H4 (cell line): ENCODE measurements at regions not wholly inside any gene's neighbourhood (a gene's known extent, or its start where the extent isn't known, plus 50 kb on each side); places are given as distances from the start of the nearest gene placed in this dataset.
A peak's percentile ranks its signal among the peaks of the same experiment; 100 is the strongest.

Source experiments
- DNase-seq: peaks from one replicate; pipeline ENCODE4 v3.0.0-alpha.2; 2015; ENCODE audit warnings: low spot score

DNA sequence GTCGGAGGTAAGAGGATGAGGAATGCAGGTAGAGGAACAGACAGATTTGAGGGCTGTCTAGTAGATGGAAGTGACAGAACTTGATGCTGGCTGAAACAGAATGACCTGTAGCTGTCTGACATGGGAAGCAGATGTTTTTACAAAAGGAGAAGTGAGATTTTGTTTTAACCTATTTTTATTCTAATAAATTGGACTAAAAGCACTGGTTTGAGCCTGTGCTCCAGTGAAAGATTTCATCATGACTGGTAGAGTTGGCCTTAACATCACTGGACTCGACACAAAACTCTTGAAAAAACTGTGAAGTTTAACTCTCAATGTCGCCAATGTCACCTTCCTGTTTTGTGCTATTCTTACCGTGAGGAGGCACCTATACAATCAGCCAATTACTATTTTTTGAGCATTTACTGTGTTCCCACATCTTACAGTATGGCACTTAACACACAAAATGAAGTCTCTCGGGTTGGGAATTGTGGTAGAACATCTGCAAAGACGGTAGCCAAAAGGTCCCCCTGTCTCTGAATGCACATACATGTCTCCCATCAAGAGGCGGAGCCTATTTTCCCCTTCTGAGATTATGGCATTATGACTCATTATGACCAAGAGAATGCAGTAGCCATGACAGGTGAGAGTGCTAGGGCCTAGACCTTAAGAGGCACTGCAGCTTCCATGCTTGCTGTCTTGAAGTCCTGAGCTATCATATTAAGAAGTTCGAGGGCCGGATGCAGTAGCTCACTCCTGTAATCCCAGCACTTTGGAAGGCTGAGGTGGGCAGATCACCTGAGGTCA, 93.2 kb downstream of the FOXF2 start:
- no peak for DNase-seq

DNA sequence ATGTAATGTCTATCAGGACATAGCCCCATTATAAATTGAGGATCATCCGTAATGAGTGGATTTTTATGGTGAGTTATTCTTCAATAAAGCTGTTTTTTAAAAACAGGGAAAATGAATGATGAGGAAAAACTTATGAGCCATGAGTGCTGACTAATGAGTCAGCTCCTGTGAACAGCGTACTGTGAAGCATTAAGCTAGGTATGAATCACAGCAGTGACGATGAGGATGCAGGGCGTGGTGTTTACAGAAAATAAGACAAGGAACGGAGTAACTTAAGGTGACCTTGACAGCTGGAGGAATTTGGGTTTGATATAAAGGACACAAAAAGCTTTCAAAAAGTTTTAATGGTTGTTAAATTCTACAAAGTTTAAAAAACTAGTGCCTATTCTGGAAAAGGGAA, 96.3 kb downstream of the FOXF2 start:
- DNase-seq, result peak; percentile 79

DNA sequence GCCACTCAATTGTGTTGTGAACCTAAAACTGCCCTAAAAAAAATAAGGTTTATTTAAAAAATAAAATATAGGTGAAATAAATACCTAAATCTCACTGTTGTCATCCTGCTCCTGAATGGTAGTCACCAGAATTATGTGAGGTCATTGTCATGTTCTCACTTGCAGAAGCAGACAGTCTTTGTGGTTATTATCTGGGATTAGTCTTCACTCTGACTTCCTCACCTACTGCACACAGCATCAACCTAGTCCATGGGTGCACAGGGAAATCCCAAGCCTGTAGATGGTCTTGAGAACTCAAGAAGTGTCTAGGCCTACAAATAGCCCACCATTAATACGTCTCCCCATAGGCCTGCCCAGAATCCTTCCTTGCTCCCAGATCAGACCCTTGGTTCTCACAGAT, 97.0 kb downstream of the FOXF2 start:
- DNase-seq, result no peak

DNA sequence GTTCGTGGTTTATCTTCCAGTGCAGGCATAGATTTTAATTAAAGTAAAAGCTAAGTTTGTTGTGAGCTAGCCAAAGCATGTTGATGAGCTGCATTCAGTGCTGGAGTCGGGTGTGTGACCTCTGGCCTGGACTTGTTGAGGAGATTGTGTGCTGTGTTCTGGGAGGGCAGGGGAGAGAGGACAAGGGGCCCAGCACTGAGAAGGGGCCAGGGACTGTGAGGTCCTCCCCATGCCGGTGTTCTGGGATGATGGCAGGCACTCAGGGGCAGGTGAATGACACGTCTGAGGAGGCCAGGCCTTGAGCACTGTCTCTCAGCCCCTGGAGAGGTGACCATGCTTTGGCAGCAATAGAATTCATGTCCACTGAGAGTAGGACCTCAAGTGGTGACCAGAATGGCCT, 97.9 kb downstream of the FOXF2 start:
- no peak for DNase-seq

DNA sequence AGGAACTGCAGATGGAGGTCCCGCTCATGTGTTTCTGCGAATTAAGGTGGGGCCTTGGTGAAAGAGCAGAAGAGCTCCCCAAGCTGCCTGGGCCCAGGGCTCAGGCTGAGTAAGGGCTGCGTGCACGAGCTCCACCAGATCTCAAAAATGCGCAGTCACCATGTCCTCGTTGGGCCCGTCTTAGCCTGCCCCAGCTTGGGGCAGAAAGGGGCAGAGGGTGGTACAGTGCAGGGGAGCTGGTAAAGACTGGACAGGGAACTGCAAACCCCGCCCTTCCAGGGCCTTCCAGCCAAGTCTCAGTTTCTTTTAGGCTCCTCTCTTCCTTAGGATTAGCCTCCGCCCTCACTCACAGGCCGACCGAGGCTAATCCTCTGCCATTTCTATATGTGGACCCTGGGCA, 101.6 kb downstream of the FOXF2 start:
- DNase-seq, result no peak

DNA sequence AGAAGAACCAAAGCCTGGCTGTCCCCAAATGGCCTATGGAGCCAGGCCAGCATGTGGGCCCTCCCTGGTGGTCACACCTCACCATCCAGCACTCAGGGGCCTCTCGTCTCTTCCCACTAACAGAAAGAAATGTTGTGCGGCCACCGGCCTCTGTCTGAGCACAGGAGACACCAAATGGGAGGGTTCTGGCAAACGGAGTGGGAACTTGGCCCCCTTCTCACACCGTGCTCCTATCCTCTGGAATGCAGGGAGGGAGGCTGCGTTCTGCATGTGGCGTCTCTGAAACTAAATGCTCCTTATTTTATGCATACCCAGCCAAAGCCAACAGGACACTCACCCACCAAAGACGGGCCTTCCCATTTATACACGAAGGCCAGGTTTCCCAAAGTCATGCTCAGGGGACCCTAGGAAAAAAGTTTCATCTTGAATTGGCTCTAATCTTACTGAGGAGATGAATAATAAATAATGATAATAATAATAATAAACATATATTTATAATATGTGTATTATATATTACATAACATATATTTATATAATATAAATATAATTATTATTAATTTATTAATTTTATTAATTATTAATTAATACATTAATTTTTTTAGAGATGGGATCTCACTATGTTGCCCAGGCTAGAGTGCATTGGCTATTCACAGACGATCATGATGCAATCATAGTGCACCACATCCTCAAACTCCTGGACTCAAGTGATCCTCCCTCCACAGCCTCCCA, 102.4 kb downstream of the FOXF2 start:
- DNase-seq, result no peak

DNA sequence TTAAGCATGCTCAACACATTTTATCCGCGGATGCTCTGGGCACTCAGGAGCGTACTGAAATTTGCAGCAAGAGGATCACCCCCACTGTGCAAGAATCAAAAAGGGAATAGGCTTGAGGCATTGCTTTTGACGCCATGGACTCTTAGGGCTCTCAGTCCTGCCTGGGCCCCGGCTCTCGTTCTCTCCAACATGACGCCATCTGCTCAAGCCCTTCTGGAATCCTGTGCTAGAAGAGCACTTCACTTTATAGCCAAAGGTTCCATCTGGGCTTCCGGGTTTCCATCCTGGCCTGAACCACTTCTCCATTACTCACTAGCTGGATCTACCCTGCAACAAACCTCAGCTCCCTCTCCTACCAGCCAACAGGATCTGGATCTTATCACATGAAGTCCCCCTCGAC, 105.3 kb downstream of the FOXF2 start:
- no peak for DNase-seq

DNA sequence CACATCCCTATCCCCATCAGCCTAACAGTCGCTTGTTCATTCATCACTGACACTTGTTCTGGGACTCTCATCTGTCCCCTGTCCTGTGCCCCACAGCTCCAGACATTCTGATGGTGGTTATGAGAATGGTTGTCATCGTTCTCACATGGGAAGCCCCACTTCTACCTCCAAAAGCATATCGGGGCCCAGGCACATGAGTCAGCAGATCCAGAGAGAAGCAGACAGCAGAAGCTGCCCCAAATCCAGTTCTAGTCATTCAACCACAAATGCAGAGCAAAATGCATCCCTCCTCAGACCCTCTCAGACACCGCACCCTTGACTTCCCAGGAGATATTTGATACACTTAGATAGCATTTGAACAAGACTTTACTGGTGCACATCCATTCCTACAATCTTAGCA, 106.0 kb downstream of the FOXF2 start:
- DNase-seq, result no peak

DNA sequence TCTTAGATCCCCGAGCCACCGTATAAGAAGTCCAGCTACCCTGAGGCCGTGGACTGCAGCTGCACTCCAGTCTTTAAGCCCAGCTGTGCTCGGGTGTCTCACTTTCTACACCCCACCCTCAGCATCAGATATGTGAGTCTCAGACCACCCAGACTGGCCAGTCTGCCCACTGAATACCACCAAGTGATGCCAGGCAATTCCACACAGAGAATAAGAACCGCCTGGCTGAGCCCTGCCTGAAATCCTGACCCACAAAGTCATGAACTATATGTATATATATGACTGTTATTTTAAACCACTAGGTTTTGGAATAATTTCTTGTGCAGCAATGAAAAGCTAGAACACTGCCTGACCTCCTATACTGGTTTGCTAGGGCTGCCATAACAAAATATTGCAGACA, 106.7 kb downstream of the FOXF2 start:
- DNase-seq, result no peak

DNA sequence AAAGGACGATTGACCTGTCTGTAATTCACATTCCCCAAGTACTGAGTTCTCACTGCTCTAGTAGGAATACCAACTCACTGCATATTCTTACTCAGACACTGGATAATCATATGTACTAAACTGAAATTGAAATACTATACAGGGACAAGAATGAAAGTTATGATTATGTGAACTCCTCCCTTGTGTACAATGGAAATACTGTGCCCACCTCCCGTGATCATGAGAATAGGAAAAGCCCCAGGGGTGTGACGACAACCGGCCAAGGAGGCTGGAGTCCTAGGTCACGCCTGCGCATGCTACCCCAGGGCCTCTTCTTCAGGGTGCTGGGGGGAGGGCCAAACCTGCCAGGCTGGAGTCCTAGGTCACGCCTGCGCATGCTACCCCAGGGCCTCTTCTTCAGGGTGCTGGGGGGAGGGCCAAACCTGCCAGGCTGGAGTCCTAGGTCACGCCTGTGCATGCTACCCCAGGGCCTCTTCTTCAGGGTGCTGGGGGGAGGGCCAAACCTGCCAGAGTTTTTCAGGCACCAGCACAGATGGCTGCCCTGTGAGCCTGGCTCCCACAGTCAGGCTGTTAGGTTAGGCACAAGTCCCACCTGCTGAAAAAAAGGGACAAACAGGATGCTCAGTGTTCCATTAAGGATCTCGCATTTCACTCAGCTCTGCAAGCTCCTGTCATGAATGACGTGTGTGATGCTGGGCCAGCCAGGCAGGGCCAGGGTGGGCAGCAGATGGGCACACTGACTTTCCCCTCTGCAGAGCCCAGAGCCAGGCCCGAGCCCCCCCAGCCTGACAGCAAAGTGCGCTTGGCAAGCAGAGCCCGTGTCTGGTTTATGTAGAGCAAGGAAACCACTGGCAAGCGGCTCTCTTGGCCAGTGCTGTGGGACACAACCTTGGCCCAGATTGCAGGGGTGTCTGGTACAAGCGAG, 107.7 kb downstream of the FOXF2 start:
- no peak for DNase-seq

DNA sequence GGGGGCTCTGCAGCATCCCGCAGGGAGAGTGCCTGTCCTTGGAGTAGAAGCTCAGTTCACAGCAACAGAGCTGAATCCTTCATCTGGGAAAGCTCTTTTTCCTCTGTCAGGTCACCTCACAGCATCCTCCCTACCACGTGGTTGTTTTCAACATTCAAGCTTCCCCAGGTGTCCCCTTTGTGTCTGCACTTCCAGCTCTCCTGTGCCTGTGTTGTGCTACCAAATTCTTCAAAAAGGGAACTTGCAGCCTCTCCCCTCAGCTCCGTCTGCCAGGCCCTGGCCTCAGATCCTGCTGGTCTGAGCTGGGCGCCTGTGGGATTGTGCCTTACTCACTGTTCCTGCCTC, 108.4 kb downstream of the FOXF2 start:
- DNase-seq, result no peak

DNA sequence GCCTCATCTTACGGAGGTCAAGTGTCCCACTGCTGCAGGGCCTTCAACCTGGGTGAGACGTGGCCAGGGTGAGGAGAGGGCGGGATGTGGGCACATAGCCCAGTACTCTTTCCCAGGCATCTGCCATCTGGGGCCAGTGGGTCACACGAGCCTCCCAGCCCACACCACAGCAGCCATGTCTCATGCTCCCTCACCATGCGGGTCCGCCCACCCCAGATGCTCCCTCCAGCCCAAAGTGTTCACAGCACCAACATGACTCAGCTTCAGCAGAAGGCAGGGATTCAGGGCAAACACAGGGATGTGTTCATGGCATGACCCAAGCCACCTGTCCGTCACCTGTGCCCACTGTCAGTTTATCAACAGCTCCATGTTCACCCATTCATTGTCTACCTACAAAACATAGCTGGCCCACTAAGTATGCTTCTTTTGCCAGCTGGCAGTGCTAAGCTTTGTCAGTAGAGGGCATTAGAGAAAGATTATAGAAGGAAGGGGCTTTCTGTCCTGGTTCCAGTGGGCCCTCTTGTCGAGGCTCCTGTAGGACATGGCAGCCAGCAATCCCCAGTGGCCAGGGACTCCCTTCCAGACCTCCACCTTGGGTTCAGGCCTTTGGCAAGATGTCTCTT, 109.2 kb downstream of the FOXF2 start:
- DNase-seq, result no peak

DNA sequence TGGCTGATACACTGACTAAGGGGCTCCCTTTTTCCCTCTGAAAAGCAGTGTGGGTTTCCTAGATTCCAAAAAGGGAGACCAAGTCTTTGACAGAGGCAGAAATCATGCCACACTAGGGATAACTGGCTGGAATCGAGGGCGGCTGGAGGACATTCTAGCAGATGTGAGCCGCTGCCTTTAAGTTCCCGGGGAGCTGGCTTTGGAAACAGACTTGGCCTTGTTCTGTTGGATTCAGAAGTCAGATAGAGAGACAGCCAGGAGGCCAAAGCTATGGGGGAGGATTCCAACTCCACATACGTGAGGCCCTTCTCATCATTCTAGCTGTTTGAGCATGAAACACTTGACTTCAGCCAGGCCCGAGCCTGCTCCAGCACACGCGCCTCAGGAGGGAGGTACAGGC, 109.9 kb upstream of the FOXC1 start:
- DNase-seq, result no peak

DNA sequence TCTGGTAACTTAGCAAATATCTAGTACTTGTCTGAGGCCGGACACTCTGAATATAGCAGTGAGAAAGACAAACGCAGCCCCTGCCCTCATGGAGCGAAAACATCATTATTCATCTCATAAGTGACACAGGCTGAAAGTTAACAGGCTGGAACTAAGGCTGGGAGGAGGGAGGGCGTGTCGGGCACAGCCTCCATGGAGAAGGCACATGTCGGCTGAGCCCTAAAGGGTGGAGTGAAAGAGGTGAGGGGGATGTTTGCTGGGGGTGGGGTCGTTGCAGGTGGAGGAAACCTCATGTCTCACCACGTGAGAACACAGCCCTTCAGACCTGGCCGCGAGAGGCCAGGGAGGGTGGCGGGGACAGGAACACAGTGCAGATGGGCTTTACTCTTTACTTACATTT, 108.8 kb upstream of the FOXC1 start:
- no peak for DNase-seq

DNA sequence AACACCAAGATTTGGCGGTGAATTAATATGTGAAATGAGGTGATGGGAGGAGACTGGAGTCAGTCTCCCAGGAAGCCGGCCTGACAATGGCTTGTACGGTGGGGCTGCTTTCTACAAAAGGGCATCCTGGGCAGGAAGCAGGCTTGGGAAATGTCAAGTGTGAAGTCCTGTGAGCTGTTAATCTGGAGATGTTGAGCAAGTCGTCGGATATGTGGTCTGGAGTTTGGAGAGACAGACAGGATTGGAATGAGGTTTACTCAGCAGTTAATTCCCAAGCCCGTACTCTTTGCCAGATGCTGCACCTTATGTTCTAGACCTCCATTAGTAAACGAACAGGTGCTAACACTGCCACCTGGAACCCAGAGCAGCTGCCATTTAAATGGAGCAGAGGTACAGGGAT, 107.7 kb upstream of the FOXC1 start:
- no peak for DNase-seq

DNA sequence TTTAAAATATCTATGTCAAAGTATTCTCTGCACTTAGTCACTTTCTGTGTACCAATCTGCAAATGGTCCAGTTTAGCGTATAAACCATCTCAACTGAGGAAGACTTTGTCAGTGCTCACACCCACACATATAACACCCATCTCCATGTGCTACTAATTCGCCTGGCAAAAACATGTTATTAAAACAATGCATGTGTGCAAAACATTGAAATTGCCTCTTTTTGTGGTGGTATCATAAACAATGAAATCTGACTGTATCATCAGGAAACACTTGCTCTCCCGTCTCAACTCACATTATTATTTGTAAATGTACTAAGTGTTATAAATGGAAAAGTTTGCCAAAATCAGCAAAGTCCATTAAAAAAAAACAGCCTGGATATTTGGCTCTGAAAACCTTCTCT, 105.9 kb upstream of the FOXC1 start:
- DNase-seq, result no peak

DNA sequence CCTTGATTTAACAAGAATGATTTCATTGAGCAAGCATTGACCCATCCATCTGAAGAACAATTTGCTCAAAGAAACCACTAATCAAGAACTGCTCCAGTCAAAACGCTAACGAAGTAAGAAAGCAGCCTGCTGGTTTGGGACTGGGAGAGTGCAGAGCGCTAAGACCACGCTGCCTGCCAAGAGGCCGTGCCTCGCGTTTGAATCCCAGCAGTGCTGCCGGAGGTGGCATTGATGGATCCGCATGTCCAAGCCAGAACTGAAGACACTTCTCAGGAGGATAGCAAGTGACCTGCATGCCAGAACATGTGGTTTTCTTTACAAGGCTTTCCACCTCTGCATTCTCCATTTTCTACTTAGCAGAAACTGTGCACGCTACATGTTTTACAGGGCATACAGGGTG, 105.2 kb upstream of the FOXC1 start:
- no peak for DNase-seq

DNA sequence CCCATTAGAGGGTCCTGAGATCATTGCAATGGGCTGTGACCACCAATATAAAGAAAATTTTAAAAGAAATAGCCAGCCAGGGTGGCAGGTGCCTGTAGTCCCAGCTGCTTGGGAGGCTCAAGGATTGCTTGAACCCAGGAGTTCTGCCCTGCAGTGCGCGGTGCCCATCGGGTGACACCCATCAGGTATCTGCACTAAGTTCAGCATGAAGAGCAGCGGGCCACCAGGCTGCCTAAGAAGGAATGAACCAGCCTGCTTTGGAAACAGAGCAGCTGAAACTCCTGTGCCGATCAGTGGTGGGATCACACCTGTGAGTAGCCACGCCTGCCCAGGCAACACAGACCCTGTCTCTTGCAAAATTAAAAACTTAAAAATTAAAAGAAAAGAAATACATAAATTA, 102.5 kb upstream of the FOXC1 start:
- no peak for DNase-seq

DNA sequence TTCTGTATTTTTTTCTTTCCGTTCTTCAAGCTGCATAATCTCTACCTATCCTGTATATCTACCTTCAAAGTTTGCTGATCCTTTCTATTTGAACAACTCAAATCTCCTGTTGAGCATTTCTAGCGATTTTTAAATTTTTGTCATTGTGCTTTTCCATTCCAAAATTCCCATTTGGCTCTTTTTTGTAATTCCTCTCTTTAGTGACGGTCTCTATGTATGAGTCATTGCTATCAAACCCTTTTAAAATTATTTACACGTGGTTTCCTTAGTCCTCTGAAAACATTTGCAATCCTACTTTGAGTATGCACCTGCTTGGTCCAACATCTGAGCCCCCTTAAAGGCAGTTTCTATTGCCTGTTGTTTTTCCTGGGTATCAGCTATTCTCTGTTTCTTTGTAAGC, 100.5 kb upstream of the FOXC1 start:
- no peak for DNase-seq

DNA sequence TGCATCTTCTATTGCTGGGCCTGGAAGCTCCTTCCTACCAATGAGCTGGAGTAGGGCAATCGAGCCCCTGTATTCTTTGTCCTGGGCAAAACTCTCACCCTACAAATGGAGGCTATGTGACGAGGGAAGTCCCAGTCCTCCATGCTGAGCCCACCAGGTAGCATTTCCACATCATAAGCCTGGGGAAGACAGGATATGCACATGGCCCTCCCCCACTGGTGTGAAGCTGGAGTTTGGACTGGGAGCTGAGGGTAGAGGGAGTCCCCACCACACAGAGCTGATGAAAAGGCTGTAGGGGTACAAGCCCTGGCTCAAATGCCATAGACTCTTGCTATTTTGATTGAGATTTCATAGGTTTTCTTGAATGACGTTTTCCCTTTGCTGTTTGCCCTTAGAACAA, 99.5 kb upstream of the FOXC1 start:
- no peak for DNase-seq

DNA sequence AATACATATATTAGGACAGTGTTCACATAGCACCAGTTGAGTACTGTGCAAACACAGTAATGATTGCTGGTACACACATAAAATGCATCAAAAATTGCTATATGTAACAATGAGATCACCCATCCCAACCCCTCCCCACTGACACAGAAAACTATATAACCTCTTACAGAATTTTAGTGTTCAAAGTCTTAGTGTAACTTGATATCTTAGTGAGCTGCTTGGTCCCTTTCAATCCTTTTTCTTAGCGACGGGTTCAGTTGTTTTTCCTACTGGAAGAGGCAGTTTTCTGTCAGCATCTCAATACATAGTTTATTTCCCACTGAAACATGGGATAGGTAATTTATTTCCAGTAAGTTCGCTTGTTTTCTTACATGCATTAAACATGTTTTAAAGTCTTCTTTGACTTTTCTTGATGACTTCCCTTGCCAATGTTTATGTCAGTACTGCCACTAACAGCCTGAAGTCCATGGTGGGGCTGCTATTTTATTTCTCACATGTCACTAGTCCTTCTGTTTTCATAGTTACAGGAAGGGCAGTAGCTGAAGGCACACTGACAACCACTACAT, 96.4 kb upstream of the FOXC1 start:
- DNase-seq, result no peak

DNA sequence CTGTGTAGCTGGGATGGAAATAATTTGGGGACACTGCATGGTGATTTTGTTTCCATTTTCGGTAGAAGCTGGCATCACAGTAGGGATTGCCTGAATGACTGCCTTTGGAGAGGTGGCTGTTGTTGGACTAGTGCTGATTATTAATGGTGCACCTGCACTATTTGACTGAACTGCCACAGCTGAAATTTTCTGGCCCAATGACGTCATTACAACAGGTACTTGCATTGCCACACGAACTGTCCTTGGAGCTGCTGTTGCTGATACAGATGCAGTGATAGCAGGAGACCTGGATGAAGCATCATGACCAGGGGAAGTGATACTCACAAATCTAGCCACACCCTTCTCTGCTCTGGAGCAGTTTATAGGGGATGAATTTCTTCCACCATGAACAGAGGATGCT, 95.6 kb upstream of the FOXC1 start:
- no peak for DNase-seq
